ENCODE measurements at regions not wholly inside any gene's neighbourhood (a gene's known extent, or its start where the extent isn't known, plus 50 kb on each side); places are given as distances from the start of the nearest gene placed in this dataset.

- no peak for TF ChIP-seq POLR2AphosphoS5 (IDR thresholded peaks at IDR 0.05; ENCODE audit: low read depth, low read length)
- no peak for TF ChIP-seq POLR2A (IDR thresholded peaks at IDR 0.05; ENCODE audit: low read depth, low read length)
- TF ChIP-seq TAF1 (IDR thresholded peaks at IDR 0.05; ENCODE audit: low read depth, low read length), result no peak
- no peak for TF ChIP-seq POU2F2 (IDR thresholded peaks at IDR 0.05; ENCODE audit: low read depth, low read length)
- TF ChIP-seq SPI1 (IDR thresholded peaks at IDR 0.05; ENCODE audit: low read depth, low read length), result no peak
Measured at GRCh38 chr4:138894011-138894410, 121.6 kb upstream of the NOCT start.

Data from GM12891 (cell line).